ENCODE measurements at regions not wholly inside any gene's neighbourhood (a gene's known extent, or its start where the extent isn't known, plus 50 kb on each side); places are given as distances from the start of the nearest gene placed in this dataset.

- TF ChIP-seq EZH2 (IDR thresholded peaks at IDR 0.05; ENCODE audit: borderline replicate concordance, insufficient read depth, low read depth, low read length, poor library complexity, severe bottlenecking): no peak
- H3K27me3 Mint-ChIP-seq: peaks cover 9% of the 10 kb centered on the region
- Histone ChIP-seq H3K27ac (ENCODE audit: low read length in 2 of 2) (no peak overlapping the region), H3K36me3 (replicated peaks in 1 of 2; ENCODE audit: control extremely low read depth in 1 of 2, control insufficient read depth in 1 of 2, extremely low read depth in 1 of 2, insufficient read depth in 2 of 2, low read length in 1 of 2) (no peaks in the 10 kb centered on the region), H3K4me3 (ENCODE audit: control extremely low read depth in 1 of 5, extremely low read depth in 1 of 5, insufficient read depth in 1 of 5, low read depth in 2 of 5, low read length in 4 of 5) (no peak overlapping the region), H3K27me3 (replicated peaks in 1 of 4; ENCODE audit: control extremely low read depth in 1 of 4, control insufficient read depth in 3 of 4, insufficient read depth in 4 of 4, low read length in 3 of 4) (peaks cover 0 to 3% (median under 1%) of the 10 kb centered on the region in 4 experiments), H3K9me3 (ENCODE audit: control extremely low read depth in 1 of 3, control insufficient read depth in 2 of 3, insufficient read depth in 1 of 3, low read length in 2 of 3) (peaks cover 0 to 9% (median 0%) of the 10 kb centered on the region in 3 donors), H3K79me2 (ENCODE audit: control insufficient read depth, insufficient read depth, low read length) (no peaks in the 10 kb centered on the region), H2AFZ (ENCODE audit: insufficient read depth, low read depth, low read length, poor library complexity, severe bottlenecking) (no peak overlapping the region), H3K4me2 (replicated peaks; ENCODE audit: low read depth, low read length, poor library complexity, severe bottlenecking) (no peak overlapping the region), H3K9ac (ENCODE audit: low read length) (no peak overlapping the region), H3K4me1 (ENCODE audit: control insufficient read depth in 2 of 2, insufficient read depth in 2 of 2, low read length in 2 of 2) (no peaks in the 10 kb centered on the region), H4K20me1 (ENCODE audit: control insufficient read depth, insufficient read depth, low read length, poor library complexity, severe bottlenecking) (no peaks in the 10 kb centered on the region)
- WGBS (ENCODE audit: insufficient coverage): 93% methylated on average over 6 of the region's 9 CpGs
- CTCF ChIA-PET: no interaction called here
- peaks cover 5% of the 10 kb centered on the region for H3K4me1 Mint-ChIP-seq
- ATAC-seq (ENCODE audit: low read depth) (no peak), DNase-seq (no peak)
- H3K4me3 Mint-ChIP-seq: no peak overlapping the region
- POLR2A ChIA-PET: no interaction called here
- H3K9me3 Mint-ChIP-seq (ENCODE audit: insufficient read depth): no peaks in the 10 kb centered on the region
- intact Hi-C loops (cut with micrococcal nuclease): no loop called here
- no peak overlapping the region for H3K27ac Mint-ChIP-seq
These were observed 118.6 kb upstream of the GALNT2 start for GRCh38 chr1:229948438-229948837.

- Mint-ChIP-seq H3K27me3 (peaks cover 9% of the 10 kb centered on the region), H3K9me3 (ENCODE audit: insufficient read depth) (no peaks in the 10 kb centered on the region), H3K4me1 (peaks cover 8% of the 10 kb centered on the region), H3K4me3 (no peak overlapping the region), H3K27ac (no peak overlapping the region)
- Histone ChIP-seq H3K4me2 (replicated peaks; ENCODE audit: low read depth, low read length, poor library complexity, severe bottlenecking) (no peak overlapping the region), H3K79me2 (ENCODE audit: control insufficient read depth, insufficient read depth, low read length) (no peaks in the 10 kb centered on the region), H4K20me1 (ENCODE audit: control insufficient read depth, insufficient read depth, low read length, poor library complexity, severe bottlenecking) (no peaks in the 10 kb centered on the region), H3K27ac (ENCODE audit: low read length in 2 of 2) (no peak overlapping the region), H3K27me3 (replicated peaks in 1 of 4; ENCODE audit: control extremely low read depth in 1 of 4, control insufficient read depth in 3 of 4, insufficient read depth in 4 of 4, low read length in 3 of 4) (peaks cover 0 to 3% (median under 1%) of the 10 kb centered on the region in 4 experiments), H3K4me1 (ENCODE audit: control insufficient read depth in 2 of 2, insufficient read depth in 2 of 2, low read length in 2 of 2) (no peaks in the 10 kb centered on the region), H3K4me3 (ENCODE audit: control extremely low read depth in 1 of 5, extremely low read depth in 1 of 5, insufficient read depth in 1 of 5, low read depth in 2 of 5, low read length in 4 of 5) (no peak overlapping the region), H2AFZ (ENCODE audit: insufficient read depth, low read depth, low read length, poor library complexity, severe bottlenecking) (no peak overlapping the region), H3K9ac (ENCODE audit: low read length) (no peak overlapping the region), H3K36me3 (replicated peaks in 1 of 2; ENCODE audit: control extremely low read depth in 1 of 2, control insufficient read depth in 1 of 2, extremely low read depth in 1 of 2, insufficient read depth in 2 of 2, low read length in 1 of 2) (no peaks in the 10 kb centered on the region), H3K9me3 (ENCODE audit: control extremely low read depth in 1 of 3, control insufficient read depth in 2 of 3, insufficient read depth in 1 of 3, low read length in 2 of 3) (peaks cover 0 to under 1% (median 0%) of the 10 kb centered on the region in 3 donors)
- ChIA-PET CTCF (no interaction called here), POLR2A (no interaction called here)
- intact Hi-C loops (cut with micrococcal nuclease): no loop called here
- ATAC-seq (ENCODE audit: low read depth): no peak
- TF ChIP-seq EZH2 (IDR thresholded peaks at IDR 0.05; ENCODE audit: borderline replicate concordance, insufficient read depth, low read depth, low read length, poor library complexity, severe bottlenecking) (no peak), CTCF (IDR thresholded peaks at IDR 0.05) (no peak)
- no CpG with 5 or more reads among the region's 3 CpGs for WGBS (ENCODE audit: insufficient coverage)
- no peak for DNase-seq
These were observed 117.5 kb upstream of the GALNT2 start for GRCh38 chr1:229949500-229949899.

All from B cell (primary cell).